Midbrain (tissue), 1 donor: ENCODE measurements at regions not wholly inside any gene's neighbourhood (a gene's known extent, or its start where the extent isn't known, plus 50 kb on each side); places are given as distances from the start of the nearest gene placed in this dataset.
A peak's percentile ranks its signal among the peaks of the same experiment; 100 is the strongest.

Experiments
- DNase-seq: peaks from one replicate; lab custom pipeline; 2025; lab: John Stamatoyannopoulos, UW

DNA sequence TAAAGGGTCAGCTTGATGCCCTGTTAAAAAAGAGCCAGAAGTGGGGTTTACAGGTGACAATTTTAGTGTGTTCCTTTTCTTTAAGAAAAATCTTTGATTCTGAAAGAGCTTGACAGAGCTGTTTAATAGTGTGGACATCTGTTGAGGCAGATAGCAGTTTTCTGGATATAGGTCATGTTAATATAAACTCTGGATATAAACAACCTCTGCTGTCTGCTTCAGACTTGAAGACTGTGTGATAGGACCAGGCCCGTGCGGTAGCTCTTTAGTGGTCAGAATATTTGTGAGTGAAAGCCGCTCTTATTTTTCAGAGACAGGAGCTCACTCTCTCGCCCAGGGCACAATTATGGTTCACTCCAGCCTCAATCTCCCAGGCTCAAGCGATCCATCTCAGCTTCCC, 439.9 kb upstream of the RGS6 start:
- no peak for DNase-seq

DNA sequence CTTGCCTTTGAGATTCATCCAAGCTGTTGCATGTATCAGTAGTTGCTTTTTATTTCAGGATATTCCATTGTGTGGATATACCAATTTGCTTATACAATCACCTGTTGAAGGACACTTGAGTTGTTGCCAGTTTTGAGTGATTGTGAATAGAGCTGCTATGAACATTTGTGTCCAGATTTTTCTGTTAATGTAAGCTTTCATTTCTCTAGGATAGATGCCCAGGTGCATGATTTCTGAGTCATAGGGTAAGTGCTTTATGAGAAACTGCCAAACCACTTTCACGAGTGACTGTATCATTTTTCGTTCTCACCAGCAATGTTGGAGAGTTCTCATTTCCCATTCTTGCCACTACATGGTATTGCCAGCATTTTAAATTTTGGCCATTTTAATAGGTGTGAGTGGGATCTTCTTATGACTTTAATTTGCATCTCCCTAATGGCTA, 434.6 kb upstream of the RGS6 start:
- DNase-seq = no peak

DNA sequence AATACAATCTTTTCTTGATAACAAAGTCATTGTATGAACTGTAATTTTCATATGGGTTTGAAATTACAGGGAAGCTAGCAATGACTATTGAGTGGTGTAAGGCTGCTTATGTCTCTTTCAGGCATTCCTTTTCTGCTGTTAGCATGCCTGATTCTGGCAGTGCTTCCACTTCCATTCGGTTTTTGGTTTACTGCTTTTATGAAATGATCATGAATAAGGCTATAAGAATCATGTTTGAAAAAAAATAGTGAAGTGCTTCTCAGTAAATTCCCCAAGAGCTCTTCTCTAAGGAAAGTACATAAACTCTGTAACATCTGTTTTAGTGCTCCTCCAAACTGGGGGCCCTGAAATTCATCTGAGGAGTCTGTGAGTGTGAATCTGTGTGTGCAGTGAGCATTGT, 434.0 kb upstream of the RGS6 start:
- DNase-seq = no peak

DNA sequence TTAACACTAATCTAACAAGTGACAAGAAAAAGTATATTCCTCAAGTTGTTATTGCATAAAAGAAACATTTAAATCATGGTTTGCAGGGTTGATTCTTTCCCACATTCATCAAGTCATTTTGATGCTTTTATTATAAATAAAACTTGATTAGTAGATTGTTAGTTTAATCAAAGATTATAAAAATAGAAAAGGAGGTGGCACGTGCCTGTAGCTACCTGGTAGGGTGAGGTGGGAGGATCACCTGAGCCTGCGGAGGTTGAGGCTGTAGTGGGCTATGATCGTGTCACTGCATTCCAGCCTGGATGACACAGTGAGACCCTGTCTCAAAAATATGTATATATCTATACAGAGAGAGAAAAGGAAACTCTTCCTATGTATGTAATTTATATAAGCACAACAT, 433.2 kb upstream of the RGS6 start:
- DNase-seq = no peak

DNA sequence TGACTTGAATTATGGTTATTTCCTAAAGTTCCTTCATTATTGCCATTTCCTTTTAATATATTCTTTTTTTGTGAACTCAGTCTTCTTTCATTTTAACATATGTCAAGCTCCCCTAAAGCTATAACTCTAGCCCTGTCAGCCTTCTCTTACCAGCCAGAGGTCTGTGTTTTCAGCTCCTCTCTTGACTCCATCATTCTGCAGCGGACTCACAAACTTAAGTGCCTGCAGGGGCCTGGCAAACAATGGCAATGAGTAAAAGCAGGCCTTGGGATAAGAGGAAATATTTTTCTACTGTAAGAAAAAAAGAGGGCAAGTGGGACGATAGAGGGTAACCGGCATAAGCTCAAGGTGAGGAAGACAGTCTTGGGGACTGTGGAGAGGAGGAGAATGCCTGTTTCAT, 424.5 kb upstream of the RGS6 start:
- no peak for DNase-seq

DNA sequence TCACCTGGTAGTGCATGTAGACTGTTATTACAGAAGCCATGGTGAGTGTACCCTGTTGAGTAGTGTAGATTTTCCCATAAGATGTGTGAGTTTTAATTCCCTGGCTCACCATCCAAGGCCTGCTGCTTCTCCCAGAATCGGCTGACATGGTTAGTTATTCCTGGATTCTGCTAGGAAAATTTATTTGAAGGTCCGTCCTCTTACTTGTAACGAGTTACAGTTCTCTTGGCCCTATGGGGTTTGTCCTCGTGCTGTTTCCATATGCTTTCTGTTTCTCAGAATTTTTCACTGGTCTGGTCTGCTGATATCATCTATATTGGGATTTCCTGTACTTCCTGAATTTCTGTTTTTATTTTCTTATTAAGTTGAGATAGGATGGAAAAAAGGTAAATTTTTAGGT, 423.3 kb upstream of the RGS6 start:
- no peak for DNase-seq

DNA sequence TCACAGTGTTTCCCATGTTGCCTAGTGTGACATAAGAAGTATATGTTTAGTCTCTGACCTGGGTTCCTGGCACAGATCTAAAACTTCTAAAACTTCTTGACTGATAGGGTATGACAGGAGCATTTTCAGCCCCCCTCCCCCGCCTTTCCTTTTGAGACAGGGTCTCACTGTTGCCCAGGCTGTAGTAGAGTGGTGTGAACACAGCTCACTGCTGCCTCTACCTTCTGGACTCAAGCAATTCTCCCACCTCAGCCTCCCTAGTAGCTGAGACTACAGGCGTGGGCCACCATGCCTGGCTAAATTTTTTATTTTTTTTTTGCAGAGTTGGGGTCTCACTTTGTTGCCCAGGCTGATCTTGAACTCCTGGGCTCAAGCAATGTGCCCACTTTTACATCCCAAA, 421.1 kb upstream of the RGS6 start:
- DNase-seq = no peak

DNA sequence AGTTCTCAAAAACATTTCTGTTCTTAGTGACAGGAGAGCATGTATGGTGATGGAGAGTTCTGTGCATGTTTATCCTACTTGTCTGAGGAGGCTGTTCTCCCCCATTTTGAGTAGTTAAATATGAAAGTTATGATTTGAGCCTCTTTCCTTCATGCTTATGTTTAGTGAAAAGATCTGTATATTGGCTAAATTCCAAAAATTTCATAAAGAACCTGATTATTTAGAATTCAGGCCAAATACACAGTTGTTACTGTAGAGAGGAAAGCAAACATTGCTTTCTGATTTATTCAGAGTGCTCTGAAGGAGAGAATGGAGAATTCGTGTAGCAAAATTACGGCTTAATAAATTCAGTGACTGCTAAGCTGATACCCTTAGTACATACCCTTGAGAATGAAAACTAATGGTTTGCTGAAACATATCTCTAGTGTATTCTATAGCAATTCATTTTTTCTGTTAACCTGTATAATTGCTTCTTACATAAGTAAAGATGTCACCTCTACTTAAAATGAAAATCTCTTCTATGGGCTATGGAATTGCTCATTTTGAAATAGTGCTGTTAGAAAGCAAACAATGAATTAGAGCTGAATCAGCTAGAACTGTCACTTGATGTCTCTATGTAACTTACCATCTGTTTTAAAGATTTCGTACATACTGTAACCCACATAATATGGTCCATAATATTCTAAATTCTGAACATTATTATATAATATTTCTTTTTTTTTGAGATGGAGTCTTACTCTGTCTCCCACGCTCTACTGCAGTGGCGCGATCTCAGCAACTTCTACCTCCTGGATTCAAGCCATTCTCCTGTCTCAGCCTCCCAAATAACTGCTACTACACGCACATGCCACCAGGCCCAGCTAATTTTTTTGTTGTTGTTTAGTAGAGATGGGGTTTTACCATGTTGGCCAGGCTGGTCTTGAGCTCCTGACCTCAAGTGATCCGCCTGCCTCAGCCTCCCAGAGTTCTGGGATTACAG, 417.0 kb upstream of the RGS6 start:
- no peak for DNase-seq

DNA sequence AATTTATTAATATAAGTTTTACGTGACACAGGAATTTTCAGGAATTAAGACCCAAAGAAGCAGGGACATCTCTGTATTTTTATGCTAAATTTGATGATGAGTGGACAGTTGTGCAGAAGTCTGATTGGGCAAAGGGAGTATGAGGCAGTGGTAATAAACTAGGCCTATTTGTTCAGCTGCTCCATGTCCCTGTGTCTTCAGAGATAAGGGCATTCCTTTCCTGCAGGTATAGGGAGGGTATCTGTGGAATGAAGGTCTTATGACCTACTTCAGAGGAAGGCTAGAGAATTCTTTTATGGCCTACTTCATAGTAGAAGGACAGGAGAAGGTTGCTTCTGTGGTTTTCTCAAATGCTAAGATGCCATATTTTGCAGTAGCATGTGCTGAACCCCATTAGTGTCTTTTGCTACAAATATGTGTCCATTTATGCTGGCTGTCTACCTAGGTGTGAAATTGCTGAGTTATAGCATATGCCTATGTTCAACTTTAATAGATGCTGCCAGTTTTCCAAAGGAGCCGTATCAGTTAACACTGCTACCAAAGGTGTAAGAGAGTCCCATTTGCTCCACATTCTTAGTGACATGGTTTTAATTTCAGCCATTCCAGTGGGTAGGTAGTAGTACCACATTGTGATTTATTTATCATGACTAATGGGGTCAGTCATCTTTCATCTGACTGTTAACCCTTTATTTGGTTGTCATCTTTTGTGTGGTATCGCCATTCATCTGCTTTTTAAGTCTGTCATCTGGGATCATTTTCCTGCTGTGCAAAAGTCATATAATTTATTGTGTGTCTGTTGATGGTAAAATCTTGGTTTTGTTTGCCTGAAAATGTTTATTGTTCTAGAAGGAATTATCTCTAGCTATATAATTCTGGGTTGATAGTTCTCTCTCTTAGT, 410.7 kb upstream of the RGS6 start:
- DNase-seq = no peak

DNA sequence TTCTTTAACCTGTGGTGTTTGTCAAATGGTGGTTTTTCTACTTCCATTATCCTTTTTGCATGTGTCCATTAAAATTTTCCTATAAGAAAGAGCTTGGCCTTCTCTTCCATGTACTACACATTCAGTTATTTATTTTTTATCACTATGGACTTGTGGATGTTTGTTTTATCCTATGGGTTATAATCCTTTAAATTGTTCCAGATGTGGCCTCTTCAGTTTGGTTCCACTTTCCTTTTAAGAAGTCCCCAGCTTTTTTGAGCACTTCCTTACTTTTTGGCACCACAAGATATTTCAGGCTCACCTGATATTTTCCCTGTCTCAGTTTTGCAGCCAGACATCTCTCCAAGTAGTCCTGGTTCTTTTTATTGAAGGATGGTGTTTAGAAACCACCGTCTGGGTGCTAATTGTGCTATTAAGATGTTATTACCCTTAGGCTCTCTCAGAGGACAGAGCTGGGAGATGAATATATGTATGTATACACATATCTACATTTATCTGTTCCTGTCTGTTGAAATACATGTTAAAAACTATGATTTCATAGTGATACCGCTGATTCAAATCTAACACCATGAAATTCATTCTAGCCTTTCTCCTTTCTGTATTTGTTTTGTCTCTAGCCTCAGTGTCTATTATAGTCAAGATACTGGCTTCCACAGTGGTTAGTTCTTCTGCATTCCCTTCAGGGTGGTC, 408.5 kb upstream of the RGS6 start:
- no peak for DNase-seq

DNA sequence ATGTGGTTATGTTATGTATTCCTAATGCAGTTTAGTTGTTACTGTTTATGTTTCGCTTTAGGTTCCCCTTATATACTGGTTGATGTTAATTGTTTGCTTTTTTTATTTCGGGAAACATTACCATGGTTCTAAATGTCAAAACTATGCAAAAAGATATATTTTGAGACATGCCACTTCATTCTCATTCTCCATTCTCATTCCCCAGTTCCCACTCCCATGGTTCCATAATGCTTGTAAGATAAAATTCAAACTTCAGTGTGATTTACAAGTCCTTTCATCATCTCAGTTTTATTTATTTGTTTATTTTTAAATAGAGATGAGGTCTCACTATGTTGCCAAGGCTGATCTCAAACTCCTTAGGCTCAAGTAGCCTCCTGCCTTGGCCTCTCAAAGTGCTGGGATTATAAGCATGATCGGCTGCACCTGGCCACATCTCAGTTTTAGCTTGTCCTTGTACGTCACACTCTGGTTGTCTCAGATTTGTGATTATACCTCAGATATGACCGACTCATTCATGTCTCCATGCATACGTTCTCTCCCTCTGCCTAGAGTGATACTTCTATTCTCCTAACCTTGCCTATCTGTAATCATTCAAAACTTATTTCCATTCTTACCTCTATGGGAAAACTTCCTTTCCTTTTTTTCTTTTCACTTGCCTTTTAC, 407.8 kb upstream of the RGS6 start:
- no peak for DNase-seq

DNA sequence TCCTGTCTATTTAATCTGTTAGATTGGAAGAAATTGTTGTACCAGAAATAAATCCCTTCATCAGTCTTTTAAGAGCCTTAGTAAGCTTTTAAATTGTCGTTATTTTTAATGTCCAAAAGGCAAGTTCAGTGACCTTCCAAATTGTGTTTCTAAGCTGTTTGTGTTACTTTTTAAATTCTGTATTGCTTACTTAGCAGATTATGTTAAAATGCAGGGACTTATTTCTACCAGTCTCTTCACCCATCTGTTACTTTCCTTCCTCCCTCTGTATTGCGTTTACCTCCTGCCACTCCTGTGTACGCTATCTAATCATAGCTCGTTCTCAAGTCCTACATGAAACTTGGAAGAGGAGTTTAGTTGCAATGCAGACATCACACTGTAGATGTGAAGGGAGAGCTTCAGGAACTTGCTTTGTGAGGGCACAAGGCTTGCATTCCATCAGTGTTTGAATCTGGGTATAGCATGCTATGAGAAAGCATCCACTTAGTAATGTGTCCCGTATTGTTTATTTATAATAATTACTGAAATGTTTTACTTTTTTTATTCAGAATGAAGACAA, 406.5 kb upstream of the RGS6 start:
- no peak for DNase-seq

DNA sequence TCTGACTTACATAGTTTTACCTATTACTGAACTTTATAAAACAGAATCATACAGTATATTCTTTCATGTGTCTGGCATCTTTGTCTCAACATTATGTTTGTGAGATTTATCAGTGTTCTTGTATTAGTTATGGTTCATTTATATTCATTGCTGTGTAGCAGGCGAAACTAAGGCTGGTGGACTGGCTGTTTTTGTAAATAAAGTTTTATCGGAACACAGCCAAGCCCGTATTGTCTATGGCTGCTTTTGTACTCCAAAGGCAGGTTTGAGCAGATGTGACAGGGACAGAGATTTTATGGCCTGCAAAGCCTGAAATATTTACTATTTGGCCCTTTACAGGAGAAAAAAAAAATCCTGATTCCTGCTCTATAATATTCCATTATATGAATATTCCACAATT, 405.8 kb upstream of the RGS6 start:
- no peak for DNase-seq

DNA sequence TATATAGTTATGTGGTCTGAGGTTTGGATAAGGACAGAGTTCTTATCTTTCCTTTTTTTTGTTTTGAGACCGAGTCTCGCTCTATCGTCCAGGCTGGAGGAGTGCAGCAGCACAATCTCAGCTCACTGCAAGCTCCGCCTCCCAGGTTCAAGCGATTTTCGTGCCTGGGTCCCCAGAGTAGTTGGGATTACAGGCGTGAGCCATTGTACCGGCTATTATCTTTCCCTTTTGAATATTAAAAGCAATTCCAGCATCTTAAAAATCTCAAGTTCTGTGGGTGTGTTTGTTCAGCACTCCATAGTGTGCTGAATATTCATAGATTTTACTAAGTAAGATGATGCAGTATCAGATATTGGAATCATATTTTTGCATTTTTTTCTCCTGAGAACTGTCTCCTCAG, 404.4 kb upstream of the RGS6 start:
- DNase-seq = no peak

DNA sequence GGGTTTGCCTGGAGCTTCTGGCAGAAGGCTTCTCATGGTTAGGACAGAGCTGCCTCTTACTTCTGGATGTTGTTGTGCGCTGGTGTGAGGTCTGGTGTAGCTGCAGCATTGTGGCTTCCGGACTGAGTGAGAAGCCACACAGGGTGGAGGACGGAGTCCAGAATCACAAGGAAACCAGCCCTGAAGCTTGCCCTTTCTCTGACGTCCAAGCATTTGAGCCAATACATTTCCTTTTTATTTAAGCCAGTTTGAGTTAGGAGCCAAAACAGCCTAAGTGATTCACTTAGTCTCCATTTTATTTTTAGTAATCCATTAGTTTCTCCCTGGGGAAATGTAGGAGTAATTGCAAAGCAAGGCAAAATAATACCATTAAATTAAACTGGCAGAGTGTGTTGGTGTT, 402.4 kb upstream of the RGS6 start:
- peak; percentile 48 for DNase-seq

DNA sequence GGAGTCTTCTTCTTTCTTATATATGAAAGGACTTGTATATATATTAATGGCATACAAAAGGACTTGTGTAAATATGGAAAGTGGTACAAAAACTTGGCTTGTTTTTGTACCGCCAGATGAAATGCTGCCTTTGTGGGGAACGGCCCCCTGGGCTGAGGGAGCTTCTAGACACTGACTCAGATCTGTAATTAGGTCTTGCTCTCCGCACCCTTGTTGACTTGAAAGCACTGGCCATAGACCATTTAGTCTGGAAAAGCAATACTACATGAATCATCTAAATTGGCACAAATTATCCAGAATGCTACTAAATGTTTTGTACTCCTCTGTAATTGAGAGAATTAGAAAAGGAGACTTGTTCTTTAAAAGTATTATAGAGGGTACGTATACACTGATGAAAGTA, 399.9 kb upstream of the RGS6 start:
- DNase-seq = peak; percentile 13

DNA sequence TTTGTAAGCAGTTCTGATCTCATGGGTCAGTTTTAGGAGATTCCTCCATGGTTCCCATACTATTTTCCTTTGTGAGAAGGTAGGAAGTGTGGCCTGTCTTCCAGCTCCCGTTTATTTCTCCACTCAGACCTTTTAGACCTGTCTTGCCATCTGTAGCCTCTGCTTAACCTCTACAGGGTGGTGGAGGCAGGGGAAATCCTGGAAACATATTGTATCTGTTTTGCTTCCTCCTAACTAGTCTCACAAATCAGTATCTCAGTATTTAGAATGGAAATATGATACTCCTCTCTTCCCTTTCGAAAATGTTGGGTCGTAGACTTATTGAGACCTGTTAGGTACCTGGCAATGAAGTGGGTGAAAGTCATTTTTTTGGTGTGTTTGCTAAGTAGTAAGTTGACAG, 399.4 kb upstream of the RGS6 start:
- DNase-seq = no peak

DNA sequence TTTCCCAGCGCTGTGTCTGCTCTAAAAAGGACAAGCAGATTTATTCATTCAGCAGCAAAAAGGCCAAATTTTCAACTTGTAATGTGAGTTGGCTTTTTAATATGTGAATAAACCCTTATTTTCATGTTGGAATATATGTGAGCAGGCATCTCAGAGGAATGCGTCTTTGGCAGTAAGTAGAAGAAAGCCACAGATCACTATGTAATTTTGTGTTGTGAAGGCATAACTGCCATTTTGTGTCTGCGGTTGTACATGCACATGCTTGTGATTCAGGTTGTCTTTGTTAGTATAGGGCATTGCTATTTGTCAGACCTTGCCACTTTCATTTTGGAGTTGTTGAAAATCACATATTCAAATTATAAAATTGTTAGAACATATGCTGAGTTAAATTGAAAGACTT, 398.8 kb upstream of the RGS6 start:
- peak; percentile 21 for DNase-seq

DNA sequence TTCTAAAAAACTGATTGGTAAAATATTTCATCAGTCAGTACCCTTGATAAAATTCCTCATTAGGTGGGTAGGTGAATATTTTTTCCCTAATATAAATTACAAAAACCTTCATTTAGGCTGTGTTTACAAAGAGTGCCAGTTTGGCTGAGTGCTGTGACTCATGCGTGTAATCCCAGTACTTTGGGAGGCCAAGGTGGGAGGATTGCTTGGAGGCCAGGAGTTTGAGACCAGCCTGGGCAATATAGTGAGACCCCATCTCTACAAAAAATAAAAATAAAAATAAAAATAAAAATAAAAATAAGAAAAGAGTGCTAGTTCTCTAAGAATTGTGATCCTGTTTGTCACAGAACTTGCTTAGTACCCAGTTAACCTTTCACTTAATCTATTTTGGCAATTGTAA, 398.4 kb upstream of the RGS6 start:
- no peak for DNase-seq

DNA sequence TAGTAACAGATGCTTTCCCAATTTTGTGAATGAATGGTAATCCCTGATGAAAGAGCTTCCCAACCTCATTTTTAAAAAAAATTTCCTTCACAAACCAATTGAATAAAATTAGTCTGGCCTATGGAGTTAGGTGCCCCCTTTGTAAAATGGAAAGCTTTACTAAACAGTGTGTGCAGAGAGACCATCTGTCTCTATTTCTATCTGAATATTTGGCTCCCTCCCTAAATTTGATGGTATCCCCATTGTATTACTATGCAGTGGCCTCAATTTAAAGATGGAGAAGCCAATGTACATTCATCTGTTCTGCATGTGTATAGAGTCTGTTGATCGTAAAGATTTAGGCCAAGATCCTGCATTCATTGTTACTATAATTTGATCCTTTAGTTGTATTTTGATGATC, 397.7 kb upstream of the RGS6 start:
- no peak for DNase-seq

DNA sequence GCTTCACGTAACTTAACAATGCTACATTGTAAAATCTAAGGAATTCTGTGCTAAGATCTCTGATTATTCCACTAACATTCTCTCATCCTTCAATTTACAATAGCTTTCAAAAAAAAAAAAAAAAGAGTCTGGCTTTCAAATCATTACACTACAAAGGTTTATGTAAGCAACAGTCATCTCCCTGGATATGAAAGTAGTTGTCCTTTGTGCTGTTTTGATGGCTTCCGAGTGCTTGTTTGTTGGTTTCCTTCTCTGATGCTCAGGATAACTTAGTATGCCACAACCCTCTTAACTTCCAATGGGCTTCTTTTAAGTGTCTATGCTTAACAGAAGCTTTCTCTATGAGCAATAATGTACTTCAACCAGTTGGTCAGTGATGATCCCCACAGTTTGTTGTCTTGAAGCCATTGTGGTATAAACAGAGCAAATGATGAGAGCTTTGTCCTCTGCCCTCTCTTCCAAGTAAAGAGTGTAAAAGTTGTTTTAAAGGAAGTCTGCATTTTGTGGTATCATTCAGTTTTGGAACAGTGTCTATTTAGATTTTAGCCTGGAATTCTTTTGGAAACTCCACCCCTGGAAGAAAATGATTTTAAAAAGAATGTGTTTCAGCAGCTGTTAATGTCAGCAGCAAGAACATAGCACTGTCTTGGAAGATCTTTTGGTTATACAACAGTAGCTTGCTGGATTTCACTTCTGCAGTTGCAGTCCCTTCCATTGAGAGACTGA, 396.1 kb upstream of the RGS6 start:
- no peak for DNase-seq
